ENCODE measurements at regions not wholly inside any gene's neighbourhood (a gene's known extent, or its start where the extent isn't known, plus 50 kb on each side); places are given as distances from the start of the nearest gene placed in this dataset.
"Not testable (repeated sequence)": the region's sequence is repeated elsewhere in the genome, so short reads cannot be mapped to it uniquely, and the experiment has no call there.

DNA sequence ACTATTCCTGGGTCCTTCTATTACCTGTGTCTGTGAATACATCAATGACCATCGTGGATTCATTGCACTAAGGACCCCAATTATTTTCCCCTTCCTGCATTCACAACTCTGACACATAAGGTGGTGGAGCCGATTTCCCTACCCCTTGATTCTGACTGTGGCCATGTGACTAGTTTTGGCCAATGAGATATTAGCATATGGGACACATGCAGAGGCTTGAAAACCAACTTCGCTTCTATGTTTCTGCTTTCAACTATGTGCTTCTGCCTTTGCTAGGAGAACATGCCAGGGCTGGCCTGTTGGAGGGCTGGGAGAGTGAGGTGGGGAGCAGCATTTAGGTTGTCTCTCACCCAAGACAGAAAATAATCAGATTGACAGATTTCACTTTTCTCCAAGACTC, 483.1 kb upstream of the JAG1 start:
- in situ Hi-C loops (cut with HindIII; ENCODE audit: low pct_ligation_motif_present, low pct_unique_long_range_greater_than_20kb, low sequenced_read_pairs), result no loop called here
- no peak for DNase-seq

DNA sequence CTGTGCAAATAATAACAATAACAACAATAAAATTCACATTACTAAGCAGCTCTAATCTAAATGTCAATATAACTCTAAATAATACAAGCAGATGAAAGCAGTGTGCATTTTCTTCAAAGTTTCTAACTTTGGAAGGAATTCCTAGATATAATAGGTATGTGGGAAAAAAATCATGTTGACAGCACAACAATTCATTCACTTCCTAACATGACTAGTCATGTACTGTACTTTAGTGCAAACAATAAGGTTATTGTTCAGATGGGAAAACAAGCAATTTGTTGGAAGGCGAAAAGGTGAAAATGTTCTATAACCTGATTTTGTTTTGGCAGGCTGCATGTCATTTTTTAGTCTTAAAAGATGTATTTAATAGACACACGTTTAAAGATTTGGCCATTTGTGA, 484.3 kb upstream of the JAG1 start:
- in situ Hi-C loops (cut with HindIII; ENCODE audit: low pct_ligation_motif_present, low pct_unique_long_range_greater_than_20kb, low sequenced_read_pairs), result no loop called here
- no peak for DNase-seq

DNA sequence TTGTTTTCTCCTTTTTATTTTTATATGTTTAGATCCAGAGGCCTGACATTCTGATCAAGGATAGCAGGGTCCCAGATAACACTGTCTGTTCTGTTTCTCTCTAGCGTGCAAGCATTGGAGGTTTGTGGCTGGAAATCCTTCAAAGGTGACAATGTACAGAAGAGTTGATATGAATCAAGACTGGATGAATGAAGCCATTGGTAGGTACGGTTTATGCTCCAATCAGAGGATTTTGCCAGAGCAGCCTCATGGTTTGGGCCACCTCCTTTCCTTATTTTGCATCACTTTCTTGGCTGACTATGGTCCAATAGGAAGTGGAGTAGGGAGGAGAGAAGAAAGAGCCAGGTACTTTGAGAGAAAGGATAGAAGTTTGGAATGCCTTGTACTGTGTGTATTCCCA, 484.8 kb upstream of the JAG1 start:
- in situ Hi-C loops (cut with HindIII; ENCODE audit: low pct_ligation_motif_present, low pct_unique_long_range_greater_than_20kb, low sequenced_read_pairs), result no loop called here

DNA sequence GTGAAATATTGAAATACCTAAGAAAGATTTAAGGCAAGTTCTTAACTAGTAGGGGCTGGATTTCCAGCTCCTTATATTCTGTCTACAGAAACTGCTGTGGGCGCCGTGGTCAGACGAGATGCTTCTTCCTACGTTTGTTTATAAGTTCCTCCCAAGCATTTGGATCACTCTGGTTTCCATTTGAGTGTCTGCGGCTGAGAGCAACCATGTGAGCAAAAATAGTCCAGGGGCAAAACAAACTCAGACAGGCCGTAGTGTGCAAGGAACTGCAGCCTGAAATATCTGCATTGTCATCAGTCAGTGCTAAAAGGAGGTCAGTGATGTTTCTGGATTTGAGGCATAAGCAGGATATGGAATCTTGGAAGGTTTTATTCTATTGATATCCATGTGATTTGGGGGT, 485.9 kb upstream of the JAG1 start:
- in situ Hi-C loops (cut with HindIII; ENCODE audit: low pct_ligation_motif_present, low pct_unique_long_range_greater_than_20kb, low sequenced_read_pairs), result no loop called here
- DNase-seq, result no peak

More for the DNA sequence above, 484.8 kb upstream of the JAG1 start:
- DNase-seq, result no peak

DNA sequence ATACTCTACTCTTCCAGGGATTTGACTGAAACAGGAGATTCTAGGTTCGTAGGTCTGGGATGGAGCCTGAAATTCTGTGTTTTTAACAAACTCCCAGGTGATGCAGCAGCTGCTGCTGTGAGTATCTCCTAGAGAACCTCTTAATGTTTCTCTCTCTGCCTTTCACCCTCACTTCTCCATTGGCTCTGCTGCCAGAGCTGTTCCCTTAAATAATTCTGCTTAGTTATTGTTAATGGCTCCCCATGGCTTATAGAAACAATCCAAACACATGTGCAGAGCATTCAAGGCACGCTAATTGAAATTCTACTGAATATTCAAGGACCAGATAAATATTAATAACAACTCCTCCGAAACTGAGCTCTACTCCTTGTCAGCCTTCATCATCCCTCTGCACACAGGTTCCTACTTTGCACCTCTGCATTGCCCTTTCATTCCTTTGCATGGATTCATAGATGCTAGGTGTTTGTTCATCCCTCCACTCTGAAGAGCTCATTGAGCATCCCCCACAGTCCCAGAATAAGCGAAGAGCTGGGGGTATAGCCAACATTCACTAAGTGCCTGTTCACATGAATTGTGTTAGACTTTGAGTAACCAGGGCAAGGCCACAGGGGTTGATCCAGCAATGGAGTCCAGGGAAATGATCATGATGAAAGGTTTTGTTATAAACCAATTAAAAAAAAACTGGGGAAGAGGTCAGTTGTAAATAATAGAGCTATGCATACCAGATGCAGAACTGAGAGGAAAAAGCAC, 488.4 kb upstream of the JAG1 start:
- in situ Hi-C loops (cut with HindIII; ENCODE audit: low pct_ligation_motif_present, low pct_unique_long_range_greater_than_20kb, low sequenced_read_pairs), result no loop called here
- no peak for DNase-seq

DNA sequence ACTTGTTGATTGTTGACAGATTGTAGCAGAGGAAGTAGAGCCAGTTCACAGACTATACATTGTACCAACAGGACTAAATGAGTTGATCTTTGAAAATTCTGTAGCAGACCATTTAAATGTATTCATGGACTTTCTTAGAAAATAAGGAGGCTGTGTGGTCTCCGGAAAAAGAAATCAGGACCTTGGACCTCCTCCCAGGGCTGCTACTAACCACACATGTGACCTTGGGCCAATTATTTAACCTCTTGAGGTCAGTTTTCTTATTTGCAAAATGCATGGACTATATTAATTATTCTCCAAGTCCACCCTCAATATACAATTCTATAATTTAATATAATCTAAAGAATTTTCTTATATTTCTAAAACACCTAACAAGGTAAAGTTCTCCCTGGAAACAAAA, 492.0 kb upstream of the JAG1 start:
- in situ Hi-C loops (cut with HindIII; ENCODE audit: low pct_ligation_motif_present, low pct_unique_long_range_greater_than_20kb, low sequenced_read_pairs), result no loop called here
- DNase-seq, result no peak

GRCh38 chr20:11166712-11167111, 492.9 kb upstream of the JAG1 start:
- in situ Hi-C loops (cut with HindIII; ENCODE audit: low pct_ligation_motif_present, low pct_unique_long_range_greater_than_20kb, low sequenced_read_pairs), result no loop called here
- DNase-seq, result no peak

GRCh38 chr20:11168026-11168425, 494.2 kb upstream of the JAG1 start:
- DNase-seq, result no peak
- in situ Hi-C loops (cut with HindIII; ENCODE audit: low pct_ligation_motif_present, low pct_unique_long_range_greater_than_20kb, low sequenced_read_pairs), result no loop called here

- no peak for DNase-seq
- in situ Hi-C loops (cut with HindIII; ENCODE audit: low pct_ligation_motif_present, low pct_unique_long_range_greater_than_20kb, low sequenced_read_pairs), result no loop called here
Observed at GRCh38 chr20:11170025-11170424, 496.2 kb upstream of the JAG1 start.

DNA sequence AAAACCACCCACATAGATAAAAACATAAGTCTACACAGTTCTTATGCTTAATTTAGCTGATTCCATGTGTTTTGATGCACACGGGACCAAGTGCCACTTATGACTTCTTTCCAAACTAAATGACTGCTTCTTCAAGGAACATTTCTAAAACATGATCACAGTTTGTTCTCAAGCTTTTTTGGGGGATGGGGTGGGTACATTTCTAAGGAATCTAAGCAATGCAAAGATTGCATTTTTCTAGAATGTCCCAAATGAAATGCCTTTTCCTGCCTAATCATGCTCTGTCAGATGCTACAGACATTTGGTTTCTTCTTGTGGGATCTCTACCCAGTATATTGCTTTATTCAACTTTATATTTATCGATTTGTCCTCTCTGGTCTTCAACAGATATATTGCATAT, 496.8 kb upstream of the JAG1 start:
- in situ Hi-C loops (cut with HindIII; ENCODE audit: low pct_ligation_motif_present, low pct_unique_long_range_greater_than_20kb, low sequenced_read_pairs), result no loop called here
- no peak for DNase-seq

GRCh38 chr20:11172881-11173280, 499.1 kb upstream of the JAG1 start:
- in situ Hi-C loops (cut with HindIII; ENCODE audit: low pct_ligation_motif_present, low pct_unique_long_range_greater_than_20kb, low sequenced_read_pairs), result no loop called here
- DNase-seq, result no peak

- DNase-seq, result no peak
- in situ Hi-C loops (cut with HindIII; ENCODE audit: low pct_ligation_motif_present, low pct_unique_long_range_greater_than_20kb, low sequenced_read_pairs), result no loop called here
Observed at GRCh38 chr20:11173916-11174315, 500.1 kb upstream of the JAG1 start.

GRCh38 chr20:11174861-11175260, 501.1 kb upstream of the JAG1 start:
- DNase-seq, result no peak
- in situ Hi-C loops (cut with HindIII; ENCODE audit: low pct_ligation_motif_present, low pct_unique_long_range_greater_than_20kb, low sequenced_read_pairs), result no loop called here

GRCh38 chr20:11176431-11176830, 502.6 kb upstream of the JAG1 start:
- DNase-seq, result no peak
- in situ Hi-C loops (cut with HindIII; ENCODE audit: low pct_ligation_motif_present, low pct_unique_long_range_greater_than_20kb, low sequenced_read_pairs), result no loop called here

DNA sequence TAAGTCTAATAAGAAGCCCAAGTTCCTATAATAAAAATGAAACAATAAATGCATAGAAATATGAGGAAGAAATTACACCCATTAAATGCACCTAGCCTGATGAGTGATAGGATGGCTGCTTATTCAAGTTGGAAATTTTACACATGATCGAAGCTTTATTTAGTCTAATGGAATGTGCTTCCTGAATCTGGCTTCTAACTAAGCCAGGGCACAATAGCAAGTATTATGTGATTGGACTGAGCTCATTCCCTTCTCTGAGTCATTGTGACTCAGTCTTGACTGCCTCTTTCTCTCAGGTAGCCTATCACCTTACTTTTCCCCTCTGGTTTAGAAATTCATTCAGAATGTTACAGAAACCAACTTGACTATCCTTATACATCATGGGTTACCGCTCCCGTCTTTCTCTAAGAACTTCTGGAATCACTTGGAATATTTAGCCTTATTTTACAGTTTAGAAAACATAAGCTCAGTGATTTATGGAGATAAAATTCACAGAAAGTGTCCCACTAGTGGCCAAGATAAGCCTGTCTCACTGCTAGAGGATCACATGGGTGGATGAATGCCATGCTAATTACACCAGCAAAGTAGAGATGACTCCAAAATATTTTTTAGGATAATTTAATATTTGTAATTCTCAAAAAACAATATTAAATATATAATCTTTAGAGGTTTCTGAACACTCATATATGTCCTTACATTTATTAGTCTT, 505.3 kb upstream of the JAG1 start:
- peak; percentile 61 for DNase-seq
- in situ Hi-C loops (cut with HindIII; ENCODE audit: low pct_ligation_motif_present, low pct_unique_long_range_greater_than_20kb, low sequenced_read_pairs), result no loop called here

DNA sequence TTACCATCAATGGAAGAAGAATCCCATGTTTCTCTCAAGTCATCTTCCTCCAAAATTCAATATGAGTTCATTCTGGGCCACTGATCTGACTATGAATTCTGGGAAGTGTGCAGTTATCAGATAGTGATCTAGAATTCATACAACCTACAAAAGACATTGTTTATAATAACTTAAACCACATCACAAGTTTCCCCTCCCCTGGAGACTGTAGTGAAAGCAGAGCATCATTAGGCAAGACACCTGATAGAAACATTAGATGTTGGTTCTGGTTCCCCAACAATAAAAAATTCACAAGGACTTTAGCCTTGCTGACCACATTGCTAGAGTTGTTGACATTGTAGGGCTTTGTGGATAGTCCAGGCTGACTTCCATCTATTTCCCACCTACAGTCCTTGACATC, 506.4 kb upstream of the JAG1 start:
- no peak for DNase-seq
- in situ Hi-C loops (cut with HindIII; ENCODE audit: low pct_ligation_motif_present, low pct_unique_long_range_greater_than_20kb, low sequenced_read_pairs), result no loop called here

- in situ Hi-C loops (cut with HindIII; ENCODE audit: low pct_ligation_motif_present, low pct_unique_long_range_greater_than_20kb, low sequenced_read_pairs); DNase-seq: not testable (repeated sequence)
Observed at GRCh38 chr20:11181129-11181528, 507.3 kb upstream of the JAG1 start.

DNA sequence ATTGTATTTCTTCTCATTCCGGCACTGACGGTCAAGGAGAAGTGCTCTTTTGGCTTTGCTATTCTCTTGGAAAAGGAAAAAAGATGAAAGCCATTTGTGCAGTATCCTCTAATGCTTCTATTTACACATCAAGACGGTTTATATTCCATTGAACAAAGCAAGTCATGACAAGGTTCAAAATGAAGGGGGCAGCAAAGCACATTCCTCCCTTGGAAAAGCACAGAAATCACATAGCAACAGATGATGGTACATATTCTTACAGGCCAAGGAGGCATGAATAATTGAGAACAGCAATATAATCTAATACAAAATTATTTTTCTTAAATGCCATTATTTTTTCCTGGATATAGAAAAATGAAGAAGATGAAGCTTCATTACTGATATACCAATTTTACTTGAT, 508.2 kb upstream of the JAG1 start:
- in situ Hi-C loops (cut with HindIII; ENCODE audit: low pct_ligation_motif_present, low pct_unique_long_range_greater_than_20kb, low sequenced_read_pairs), result no loop called here
- DNase-seq, result no peak

- in situ Hi-C loops (cut with HindIII; ENCODE audit: low pct_ligation_motif_present, low pct_unique_long_range_greater_than_20kb, low sequenced_read_pairs), result no loop called here
- DNase-seq, result no peak
Observed at GRCh38 chr20:11182720-11183119, 508.9 kb upstream of the JAG1 start.

DNA sequence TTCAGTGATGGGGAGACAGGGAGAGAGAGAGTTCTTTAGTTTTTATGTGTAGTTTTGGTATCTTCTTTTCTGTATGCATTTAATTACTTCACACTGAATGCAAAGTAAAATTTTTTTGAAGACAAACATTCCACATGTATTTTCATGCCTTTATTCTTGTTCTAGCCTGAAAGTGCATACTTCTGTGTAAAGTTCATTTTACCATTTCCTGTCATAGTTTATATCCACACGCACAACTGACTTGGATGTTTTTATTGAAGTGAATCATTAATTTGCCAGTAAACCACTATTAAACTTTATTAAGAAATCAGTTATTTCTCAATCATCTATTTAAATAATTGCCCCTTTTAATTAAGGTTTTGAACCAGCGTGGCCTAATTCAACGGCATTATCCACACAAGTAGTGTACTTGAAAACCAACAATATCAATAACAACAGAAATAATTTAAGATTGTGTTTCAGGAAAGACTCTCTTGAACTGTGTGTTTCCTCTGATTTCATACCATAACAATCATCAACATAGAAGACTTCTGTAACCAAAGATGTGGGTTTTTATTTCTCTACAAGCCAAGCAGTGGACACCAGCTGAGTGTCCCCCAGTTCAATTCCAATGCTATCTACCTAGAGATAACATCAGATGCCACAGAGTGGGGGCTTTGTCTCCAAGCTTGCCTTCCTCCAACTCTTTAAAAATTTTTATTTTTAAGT, 512.7 kb upstream of the JAG1 start:
- in situ Hi-C loops (cut with HindIII; ENCODE audit: low pct_ligation_motif_present, low pct_unique_long_range_greater_than_20kb, low sequenced_read_pairs), result no loop called here
- no peak for DNase-seq

All from ACHN (cell line).